IPS DF 4.7 (cell line): ENCODE measurements at regions not wholly inside any gene's neighbourhood (a gene's known extent, or its start where the extent isn't known, plus 50 kb on each side); places are given as distances from the start of the nearest gene placed in this dataset.
"Not testable (repeated sequence)": the region's sequence is repeated elsewhere in the genome, so short reads cannot be mapped to it uniquely, and the experiment has no call there.

ENCODE experiments used
- DNase-seq: peaks from one replicate; pipeline ENCODE4 v3.0.0-alpha.2; 2013; ENCODE audit warnings: low spot score; ENCODE audit errors: extremely low read depth

DNA sequence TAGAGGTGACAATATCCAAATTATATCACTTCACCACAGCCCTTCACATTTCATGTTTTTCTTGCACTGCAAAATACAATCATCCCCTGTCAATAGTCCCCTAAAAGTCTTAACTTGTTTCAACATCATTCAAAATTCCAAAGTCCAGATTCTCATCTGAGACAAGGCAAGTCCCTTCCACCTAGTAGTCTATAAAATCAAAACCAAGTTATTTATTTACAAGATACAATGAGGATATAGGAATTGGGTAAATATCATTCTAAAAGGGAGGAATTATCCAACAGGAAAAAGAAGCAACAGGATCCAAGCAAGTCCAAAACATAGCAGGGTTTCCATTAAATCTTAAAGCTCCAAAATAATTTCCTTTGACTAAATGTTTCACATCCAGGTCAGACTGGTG lies 1076.1 kb upstream of the TMEFF2 start:
- no peak for DNase-seq

DNA sequence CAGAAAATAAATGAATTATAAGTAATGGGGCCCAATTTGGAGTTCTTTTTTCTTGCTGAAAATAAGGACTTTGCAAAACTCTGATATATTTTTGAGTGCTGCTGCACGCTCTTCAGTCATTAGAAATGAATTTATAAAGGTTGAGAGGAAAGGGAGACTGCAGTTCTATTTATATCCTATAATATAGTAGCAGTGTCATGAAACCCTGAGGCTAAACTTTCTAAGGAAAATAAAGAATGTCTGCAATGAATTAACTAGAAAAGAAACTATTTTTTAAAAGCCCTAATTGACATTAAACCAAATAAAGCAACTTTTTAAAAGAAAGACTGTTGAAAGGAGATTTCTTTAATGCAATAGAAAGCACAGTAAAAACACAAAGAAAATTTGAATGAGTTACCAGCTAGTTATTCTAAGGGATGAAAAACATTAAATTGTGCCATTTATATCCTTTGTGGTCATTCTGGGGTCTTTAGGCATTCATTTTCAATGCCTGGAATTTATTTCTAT lies 1072.8 kb upstream of the TMEFF2 start:
- no peak for DNase-seq

DNA sequence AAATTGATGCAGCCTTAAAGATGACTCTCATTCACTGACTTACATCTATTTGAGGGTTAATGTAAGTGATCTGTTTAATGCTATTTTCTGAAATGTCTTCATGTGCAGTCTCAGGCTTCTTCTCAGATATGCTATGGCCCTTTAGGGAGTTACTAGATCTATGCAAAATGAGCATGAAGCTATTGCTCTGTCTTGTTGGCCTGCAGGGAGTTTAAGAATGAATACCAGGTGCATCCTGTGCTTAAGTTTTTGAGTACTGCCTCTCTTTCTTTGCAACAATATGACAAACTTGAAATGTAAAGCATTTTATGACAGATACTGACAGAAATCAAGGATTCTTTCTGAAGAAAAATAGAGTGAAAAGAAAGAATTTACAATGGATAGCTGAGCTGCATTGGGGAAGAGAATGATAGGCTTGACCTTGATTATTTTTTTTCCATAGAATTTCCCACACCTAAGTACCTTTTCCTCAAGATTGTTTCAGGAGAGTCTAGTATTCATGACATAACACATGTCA lies 1058.3 kb upstream of the TMEFF2 start:
- DNase-seq, result no peak

DNA sequence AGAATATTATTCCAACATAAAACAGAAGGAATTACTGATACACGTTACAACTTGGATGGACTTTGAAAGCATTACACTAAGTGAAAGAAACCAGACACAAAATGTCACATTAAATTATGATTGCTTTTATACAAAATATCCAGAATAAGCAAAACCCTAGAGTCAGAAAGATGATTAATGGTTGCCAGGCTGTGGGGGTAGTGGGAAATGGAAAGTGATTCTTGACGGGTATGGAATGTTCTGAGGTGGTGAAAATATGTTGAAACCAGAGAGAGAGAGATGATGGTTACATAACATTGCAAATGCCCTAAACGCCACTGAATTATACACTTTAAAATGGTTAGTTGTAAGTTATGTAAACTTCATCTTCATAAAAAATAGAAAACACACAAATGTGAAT lies 1057.2 kb upstream of the TMEFF2 start:
- DNase-seq, result no peak

DNA sequence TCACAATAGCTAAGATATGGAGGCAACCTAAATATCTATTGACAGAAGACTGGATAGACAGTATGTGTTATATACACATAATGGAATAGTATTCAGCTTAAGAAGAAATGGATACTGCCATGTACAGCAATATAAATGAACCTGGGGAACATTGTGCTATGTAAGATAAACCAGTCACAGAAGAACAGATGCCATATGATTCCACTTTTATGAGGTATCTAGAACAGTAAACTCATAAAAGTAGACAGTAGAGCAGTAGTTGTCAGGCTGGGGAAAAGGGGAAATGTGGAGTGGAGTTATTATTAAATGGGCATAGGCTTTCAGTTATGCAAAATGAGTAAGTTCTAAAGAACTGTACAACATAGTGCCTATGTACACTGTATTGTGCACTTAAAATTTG lies 1055.7 kb upstream of the TMEFF2 start:
- no peak for DNase-seq

DNA sequence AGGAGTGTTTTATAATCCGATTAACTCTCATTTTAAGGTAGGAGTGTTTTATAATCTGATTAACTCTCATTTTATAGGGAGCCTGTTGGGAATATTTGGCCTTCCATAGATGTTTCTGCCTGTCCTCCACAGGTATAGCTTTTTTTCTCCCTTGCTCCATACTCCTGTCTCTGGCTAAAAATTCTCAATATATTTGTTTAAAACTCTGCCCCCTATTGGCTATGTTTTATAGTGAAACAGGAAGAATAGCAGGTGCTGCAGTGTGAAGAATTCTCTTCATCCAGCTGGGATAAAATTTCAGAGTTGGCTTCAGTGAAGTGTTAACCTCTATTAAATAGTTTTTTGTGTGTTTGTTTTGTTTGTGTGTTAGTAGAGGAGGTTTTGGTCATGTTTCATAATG lies 1046.0 kb upstream of the TMEFF2 start:
- DNase-seq, result no peak

DNA sequence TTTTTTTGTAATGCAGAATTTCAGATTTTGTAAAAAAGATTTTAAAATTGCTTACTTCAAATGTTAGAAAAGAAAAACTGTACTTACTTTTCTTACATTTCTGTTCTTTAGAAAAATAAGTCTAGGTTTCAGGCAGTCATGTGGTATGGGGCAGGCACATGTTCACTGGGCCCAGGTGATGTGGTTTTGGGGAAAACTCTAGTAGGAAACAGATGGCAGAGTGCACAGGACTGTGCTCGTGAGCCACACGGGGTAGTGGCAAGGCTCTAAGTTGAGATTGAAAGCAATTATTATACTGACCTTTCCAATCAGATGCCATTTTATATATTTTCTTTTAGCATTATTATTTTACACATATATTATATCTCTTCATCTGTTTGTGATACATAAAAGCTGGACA lies 1036.9 kb upstream of the TMEFF2 start:
- DNase-seq, result no peak

DNA sequence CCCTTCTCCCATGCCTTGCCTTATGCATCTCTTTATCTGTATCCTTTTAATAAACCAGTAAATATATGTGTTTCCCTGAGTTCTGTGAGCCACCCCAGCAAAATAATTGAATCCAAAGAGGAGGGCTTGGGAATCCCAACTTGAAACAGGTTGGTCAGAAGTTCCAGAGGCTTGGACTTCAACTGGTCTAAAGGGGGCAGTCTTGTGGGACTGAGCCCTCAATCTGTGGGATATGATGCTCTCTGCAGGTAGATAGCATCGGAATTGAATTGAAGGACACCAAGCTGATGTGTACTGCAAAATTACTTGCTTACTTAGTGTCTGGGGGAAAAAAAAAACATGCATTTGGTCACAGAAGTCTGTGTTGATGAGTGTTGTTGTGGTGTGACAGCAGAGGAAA lies 1033.5 kb upstream of the TMEFF2 start:
- no peak for DNase-seq

DNA sequence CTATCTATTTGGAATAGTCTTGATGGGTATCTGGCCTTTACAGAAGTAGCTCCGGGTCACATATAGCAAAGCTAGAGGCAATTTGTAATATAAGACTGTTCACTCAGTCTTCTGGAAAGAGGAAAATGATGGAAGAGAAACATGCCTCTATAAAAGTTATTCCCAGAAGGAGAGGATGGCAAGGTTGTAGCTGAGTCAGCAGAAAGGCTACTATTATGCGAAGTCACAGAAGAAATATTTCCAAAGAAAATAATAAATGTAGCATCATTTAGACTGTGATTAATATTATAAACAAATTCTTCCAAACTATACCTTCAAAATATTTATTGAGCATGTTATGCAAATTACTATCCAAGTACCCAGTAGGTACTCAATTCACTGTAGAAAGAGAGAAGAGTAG lies 1027.7 kb upstream of the TMEFF2 start:
- DNase-seq, result no peak

DNA sequence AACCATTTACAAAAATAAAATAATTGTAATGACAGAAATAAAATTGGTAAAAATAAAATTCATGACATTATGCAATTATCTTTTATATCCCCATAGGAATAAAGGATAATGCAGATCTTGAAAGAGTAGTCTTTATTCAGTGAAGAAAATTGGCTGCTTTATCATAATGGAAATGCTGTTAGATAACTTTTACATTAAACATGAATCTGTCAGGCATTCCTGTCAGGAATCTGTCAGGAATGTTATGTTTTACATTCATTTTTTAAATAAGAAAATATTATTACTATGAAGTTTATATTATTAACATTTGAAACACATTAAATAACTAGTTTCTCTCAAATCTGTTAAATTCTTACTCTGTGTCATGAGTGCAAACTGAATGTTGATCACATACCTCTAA lies 1024.7 kb upstream of the TMEFF2 start:
- no peak for DNase-seq

DNA sequence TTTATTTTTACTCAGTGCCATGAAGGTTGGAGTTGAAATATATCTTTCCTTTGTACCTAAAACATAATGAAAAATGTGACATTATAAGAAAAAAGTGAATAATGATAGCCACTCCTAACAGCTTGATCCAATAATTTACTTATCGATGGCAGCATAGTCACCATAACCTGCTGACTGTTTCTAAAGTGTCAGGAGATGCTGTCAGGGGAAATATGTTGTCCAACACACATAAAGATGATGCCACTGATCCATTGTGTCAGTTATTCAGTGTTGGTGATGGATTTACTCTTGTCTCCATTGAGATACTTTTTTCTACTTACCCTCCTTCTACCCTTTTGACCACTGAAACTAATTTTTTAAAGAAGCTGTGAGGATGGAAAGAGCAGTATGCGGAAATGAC lies 1006.9 kb upstream of the TMEFF2 start:
- DNase-seq, result no peak

DNA sequence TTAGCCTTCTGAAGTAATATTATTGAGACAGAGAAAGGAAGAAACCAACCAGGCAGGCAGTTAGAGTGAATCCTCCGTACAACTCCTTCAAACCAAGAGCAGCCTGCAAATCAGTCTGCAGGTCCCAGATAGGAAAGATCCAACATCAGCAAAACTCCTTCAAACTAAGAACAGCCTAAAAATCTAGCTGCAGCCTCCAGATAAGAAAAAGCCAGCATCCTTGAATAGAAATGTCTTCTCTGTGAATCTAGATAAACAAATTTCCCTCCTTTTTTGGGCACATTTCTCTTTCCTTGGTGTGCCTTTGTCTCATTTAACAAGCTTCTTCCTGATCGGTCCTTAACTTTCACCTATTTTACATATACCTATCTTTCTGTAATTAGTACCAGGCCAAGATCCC lies 1004.6 kb upstream of the TMEFF2 start:
- no peak for DNase-seq

DNA sequence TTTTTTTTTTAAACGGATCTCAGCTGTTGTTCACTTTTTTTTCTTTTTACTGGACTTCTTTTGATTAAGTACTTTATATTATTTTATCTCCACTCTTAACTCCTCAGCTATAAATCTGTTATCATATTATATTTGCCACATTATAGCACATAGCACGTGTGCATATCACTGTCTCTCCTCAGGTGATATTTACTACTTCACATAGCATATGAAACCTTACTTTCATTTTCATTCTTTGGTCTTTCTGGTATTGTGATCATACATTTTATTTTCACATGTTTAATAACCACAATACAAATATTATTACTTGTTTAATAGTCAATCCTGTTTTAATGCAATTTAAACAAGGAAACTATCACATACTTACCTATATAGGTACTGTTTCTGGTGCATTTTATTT lies 993.1 kb upstream of the TMEFF2 start:
- no peak for DNase-seq

DNA sequence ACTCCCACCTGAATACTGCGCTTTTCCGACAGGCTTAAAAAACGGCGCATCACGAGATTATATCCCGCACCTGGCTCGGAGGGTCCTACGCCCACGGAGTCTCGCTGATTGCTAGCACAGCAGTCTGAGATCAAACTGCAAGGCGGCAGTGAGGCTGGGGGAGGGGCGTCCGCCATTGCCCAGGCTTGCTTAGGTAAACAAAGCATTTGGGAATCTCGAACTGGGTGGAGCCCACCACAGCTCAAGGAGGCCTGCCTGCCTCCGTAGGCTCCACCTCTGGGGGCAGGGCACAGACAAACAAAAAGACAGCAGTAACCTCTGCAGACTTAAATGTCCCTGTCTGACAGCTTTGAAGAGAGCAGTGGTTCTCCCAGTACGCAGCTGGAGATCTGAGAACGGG lies 976.2 kb upstream of the TMEFF2 start:
- not testable (repeated sequence) for DNase-seq

DNA sequence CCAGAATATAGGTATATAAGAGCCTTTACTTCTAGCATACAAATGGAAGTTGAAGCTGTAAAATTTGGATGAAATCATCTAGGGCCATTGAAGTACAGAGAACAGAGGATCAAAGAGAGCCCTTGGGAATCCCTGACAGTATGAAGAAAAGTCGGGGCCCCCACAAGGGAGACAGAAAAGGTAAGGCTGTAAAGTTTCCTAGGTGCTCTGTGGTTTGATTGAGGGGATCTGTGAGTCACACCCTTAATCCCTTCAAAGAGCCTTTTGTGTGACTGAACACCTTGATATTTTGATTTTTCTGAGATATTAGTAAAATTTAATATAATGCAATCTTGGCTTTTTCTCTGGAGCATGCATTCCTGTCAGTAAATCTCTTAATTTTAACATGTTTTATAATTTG lies 961.7 kb upstream of the TMEFF2 start:
- no peak for DNase-seq

DNA sequence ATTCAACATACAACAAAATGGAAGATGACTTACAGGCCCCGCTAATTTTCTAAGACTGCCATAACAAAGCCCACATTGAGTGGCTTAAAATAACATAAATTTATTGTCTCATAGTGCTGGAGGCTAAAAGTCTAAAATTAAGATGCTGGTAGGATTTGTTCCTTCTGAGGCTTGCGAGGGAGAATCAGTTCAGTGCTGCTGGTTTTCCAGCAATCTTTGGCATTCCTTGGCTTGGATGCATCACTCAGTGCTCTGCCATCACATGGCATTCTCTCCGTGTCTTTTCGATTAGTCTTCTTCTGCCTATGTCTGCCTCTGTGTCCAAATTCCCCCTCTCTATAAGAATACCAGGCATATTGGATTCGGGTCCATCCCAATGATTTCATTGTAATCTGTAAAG lies 959.3 kb upstream of the TMEFF2 start:
- no peak for DNase-seq

DNA sequence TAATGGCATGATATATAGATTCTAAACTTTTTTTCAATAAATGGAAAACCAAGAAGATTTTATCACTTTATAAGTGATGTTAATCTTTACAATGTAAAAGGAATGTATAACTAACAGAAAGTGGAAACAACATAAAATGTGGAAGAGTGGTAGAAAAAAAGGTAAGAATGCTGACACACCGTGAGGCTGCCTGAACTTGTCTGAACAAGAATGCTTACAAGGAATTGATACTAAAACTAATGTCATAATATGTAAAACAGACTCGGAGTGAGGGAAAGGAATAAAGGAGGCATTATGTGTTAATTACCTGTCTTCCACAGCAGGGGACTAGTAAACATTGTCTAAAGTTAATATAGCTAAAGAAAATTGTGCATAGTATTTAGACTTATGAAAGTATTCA lies 958.8 kb upstream of the TMEFF2 start:
- DNase-seq, result no peak

DNA sequence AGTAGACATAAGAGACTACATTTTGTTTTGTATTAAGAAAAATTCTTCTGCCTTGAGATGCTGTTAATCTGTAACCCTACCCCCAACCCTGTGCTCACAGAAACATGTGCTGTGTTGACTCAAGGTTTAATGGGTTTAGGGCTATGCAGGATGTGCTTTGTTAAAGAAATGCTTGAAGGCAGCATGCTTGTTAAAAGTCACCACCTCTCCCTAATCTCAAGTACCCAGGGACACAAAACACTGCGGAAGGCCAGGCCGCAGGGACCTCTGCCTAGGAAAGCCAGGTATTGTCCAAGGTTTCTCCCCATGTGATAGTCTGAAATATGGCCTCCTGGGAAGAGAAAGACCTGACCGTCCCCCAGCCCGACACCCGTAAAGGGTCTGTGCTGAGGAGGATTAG lies 947.7 kb upstream of the TMEFF2 start:
- peak; percentile 19 for DNase-seq

DNA sequence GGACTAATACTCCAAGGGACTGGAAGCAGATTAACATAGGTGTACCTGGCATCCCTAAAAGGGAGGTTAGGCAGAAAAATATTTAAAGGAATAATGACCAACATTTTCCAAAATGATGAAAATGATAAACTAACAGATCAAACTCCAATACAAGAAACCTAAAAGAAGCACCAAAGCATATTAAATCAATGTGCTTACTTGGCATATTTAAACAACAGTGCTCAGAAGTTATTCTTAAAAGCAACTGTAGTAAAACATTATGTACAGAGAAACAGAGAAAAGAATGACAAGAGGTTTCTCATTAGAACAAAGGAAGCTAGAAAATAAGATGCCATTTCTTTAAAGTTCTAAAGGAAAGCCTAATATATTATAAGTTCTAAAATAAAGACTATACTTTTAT lies 947.3 kb upstream of the TMEFF2 start:
- no peak for DNase-seq

DNA sequence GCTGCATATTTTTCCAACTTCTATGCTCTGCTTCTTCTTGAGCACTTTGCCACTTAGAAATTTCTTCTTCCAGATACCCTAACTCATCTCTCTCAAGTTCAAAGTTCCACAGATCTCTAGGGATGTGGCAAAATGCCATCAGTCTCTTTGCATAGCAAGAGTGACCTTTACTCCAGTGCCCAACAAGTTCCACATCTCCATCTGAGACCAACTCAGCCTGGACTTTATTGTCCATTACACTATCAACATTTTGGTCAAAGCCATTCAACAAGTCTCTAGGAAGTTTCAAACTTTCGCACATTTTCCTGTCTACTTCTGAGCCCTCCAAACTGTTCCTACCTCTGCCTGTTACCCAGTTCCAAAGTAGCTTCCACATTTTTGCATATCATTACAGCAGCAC lies 946.2 kb upstream of the TMEFF2 start:
- not testable (repeated sequence) for DNase-seq

DNA sequence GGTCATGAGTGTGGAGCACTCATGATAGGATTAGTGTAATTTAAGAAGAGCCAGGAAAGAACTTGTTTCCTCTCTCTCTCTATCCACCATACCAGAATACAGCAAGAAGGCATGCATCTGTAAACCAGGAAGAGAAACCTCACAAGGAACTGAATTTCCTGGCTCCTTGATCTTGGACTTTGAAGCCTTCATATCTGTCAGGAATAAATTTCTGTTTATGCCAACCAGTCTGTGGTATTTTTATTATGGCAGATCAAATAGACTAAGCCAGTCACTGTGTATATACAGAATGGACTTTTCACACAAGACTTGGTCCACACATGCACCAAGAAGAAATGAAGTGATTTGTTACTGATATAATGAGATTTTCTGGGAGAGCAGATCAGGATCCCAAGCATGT lies 930.1 kb upstream of the TMEFF2 start:
- no peak for DNase-seq

DNA sequence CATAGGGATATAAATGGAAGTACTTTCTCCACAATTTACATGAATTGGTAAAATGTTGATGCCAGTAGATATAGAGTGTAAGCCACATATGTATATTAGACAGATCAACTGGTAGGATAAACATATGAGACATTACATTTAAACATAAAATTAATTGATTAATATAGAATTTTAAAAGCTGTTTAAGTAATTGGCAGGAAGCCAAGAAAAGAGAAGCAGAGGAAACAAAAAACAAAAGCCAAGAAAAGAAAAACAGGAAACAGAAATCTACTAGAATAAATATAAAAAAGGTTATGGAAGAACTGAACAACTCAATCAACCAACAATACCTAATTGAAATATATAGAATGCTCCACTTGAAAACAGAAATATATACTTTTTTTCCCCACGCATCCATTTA lies 920.1 kb upstream of the TMEFF2 start:
- DNase-seq, result no peak

DNA sequence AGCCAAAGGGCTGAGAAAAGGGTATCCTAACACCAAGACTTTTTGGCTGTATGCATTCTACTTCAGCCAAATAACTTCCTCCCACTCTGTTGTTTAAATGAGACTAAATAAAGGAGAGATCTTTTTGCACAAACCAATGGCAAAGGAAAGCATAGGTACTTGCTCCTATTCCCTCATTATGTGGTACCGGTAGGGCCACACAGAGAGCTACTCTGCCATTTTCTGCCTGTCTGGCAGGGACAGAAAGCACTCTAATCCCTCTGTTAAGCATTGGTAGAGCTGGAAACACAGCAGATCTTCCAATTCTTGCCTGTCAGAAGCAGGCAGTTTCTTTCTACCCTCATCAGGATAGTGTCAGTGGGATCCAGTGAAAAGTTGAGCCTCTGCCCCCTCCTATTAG lies 918.3 kb upstream of the TMEFF2 start:
- no peak for DNase-seq

DNA sequence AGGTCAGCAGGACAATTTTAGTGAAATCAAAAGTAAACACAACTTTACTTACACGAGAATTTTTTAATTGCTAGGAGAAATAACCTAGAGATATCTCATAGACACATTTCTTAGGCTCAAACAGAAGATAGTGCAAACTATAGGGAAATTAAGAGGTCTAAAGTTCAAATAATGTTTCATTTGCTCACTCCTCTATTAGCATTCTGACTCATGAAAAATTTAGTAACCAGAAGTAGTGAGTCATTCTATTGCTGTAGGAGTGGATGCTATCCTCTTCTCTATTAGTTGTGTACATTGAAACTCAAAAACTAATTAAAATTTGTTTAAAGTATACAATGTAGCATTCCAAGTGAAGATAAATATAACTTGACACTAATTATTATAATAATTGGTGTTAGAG lies 908.3 kb upstream of the TMEFF2 start:
- no peak for DNase-seq
